ENCODE measurements at regions not wholly inside any gene's neighbourhood (a gene's known extent, or its start where the extent isn't known, plus 50 kb on each side); places are given as distances from the start of the nearest gene placed in this dataset.

GRCh38 chr3:182393830-182394367 lies 399.4 kb upstream of the ATP11B start:
- Histone ChIP-seq H3K4me2 (ENCODE audit: low read length) (no peak overlapping the region), H3K27me3 (ENCODE audit: insufficient read depth, low read length) (no peaks in the 10 kb centered on the region), H3K9me3 (ENCODE audit: low read length) (no peaks in the 10 kb centered on the region), H4K20me1 (ENCODE audit: insufficient read depth, low read length) (no peaks in the 10 kb centered on the region), H3K79me2 (ENCODE audit: insufficient read depth, low read length) (no peaks in the 10 kb centered on the region), H3F3A (ENCODE audit: insufficient read depth, low read length) (no peaks in the 10 kb centered on the region), H3K9ac (ENCODE audit: low read length) (no peak overlapping the region), H3K27ac (ENCODE audit: low read depth, low read length, poor library complexity, severe bottlenecking) (no peak overlapping the region), H3K36me3 (ENCODE audit: insufficient read depth, low read length) (no peaks in the 10 kb centered on the region), H2AFZ (ENCODE audit: low read length) (no peak overlapping the region), H3K4me3 (ENCODE audit: low read depth, low read length, poor library complexity, severe bottlenecking) (no peak overlapping the region), H3K4me1 (ENCODE audit: insufficient read depth, low read length, severe bottlenecking) (no peaks in the 10 kb centered on the region), H3K9me2 (ENCODE audit: low read depth, low read length) (no peaks in the 10 kb centered on the region)
- no peak for TF ChIP-seq CTCF (IDR thresholded peaks at IDR 0.05; ENCODE audit: low read length)
- no peak for TF ChIP-seq EZH2 (IDR thresholded peaks at IDR 0.05; ENCODE audit: borderline replicate concordance, low read length)

DNA sequence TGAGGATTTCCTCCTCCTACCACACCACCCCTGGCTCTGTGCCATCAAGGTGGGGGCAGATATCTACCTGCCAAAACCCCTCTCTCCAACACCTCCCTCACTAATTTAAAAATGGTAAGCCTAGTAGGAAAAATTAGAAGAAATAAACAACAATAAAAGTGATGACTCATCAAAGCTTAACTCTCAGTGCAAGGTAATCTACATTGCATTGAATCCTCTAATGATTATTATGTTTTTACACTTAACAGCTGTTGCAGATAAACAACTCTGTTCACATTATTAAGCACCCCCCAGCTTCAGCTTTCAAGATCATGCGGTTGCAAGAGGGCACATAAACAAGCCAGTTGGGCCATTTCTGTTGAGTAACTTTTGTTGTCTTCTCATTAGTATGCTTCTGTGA lies 396.1 kb upstream of the ATP11B start:
- Histone ChIP-seq H3K79me2 (ENCODE audit: insufficient read depth, low read length) (no peaks in the 10 kb centered on the region), H3K9ac (ENCODE audit: low read length) (no peak overlapping the region), H3K36me3 (ENCODE audit: insufficient read depth, low read length) (no peaks in the 10 kb centered on the region), H3K4me3 (ENCODE audit: low read depth, low read length, poor library complexity, severe bottlenecking) (no peak overlapping the region), H3K9me3 (ENCODE audit: low read length) (no peaks in the 10 kb centered on the region), H3K4me2 (ENCODE audit: low read length) (no peak overlapping the region), H2AFZ (ENCODE audit: low read length) (no peak overlapping the region), H3K9me2 (ENCODE audit: low read depth, low read length) (no peaks in the 10 kb centered on the region), H3K27me3 (ENCODE audit: insufficient read depth, low read length) (no peaks in the 10 kb centered on the region), H3F3A (ENCODE audit: insufficient read depth, low read length) (no peaks in the 10 kb centered on the region), H3K4me1 (ENCODE audit: insufficient read depth, low read length, severe bottlenecking) (no peaks in the 10 kb centered on the region), H4K20me1 (ENCODE audit: insufficient read depth, low read length) (no peaks in the 10 kb centered on the region), H3K27ac (ENCODE audit: low read depth, low read length, poor library complexity, severe bottlenecking) (no peak overlapping the region)
- TF ChIP-seq CTCF (IDR thresholded peaks at IDR 0.05; ENCODE audit: low read length): no peak
- no peak for TF ChIP-seq EZH2 (IDR thresholded peaks at IDR 0.05; ENCODE audit: borderline replicate concordance, low read length)

GRCh38 chr3:182399978-182400737 lies 393.1 kb upstream of the ATP11B start:
- no peaks in the 10 kb centered on the region for H3K36me3 ChIP-seq (ENCODE audit: insufficient read depth, low read length)
- no peaks in the 10 kb centered on the region for H4K20me1 ChIP-seq (ENCODE audit: insufficient read depth, low read length)
- H3K79me2 ChIP-seq (ENCODE audit: insufficient read depth, low read length): no peaks in the 10 kb centered on the region
- H3K4me3 ChIP-seq (ENCODE audit: low read depth, low read length, poor library complexity, severe bottlenecking): no peak overlapping the region
- H3K9me2 ChIP-seq (ENCODE audit: low read depth, low read length): no peaks in the 10 kb centered on the region
- TF ChIP-seq EZH2 (IDR thresholded peaks at IDR 0.05; ENCODE audit: borderline replicate concordance, low read length): no peak
- no peak for TF ChIP-seq CTCF (IDR thresholded peaks at IDR 0.05; ENCODE audit: low read length)
- H3K4me2 ChIP-seq (ENCODE audit: low read length): no peak overlapping the region
- no peaks in the 10 kb centered on the region for H3K4me1 ChIP-seq (ENCODE audit: insufficient read depth, low read length, severe bottlenecking)
- H3K27ac ChIP-seq (ENCODE audit: low read depth, low read length, poor library complexity, severe bottlenecking): no peak overlapping the region
- H3K27me3 ChIP-seq (ENCODE audit: insufficient read depth, low read length): no peaks in the 10 kb centered on the region
- no peak overlapping the region for H2AFZ ChIP-seq (ENCODE audit: low read length)
- no peak overlapping the region for H3K9ac ChIP-seq (ENCODE audit: low read length)
- H3K9me3 ChIP-seq (ENCODE audit: low read length): no peaks in the 10 kb centered on the region
- no peaks in the 10 kb centered on the region for H3F3A ChIP-seq (ENCODE audit: insufficient read depth, low read length)

Data from OCI-LY1 (cell line).